NCI-H2081 (cell line): ENCODE measurements at regions not wholly inside any gene's neighbourhood (a gene's known extent, or its start where the extent isn't known, plus 50 kb on each side); places are given as distances from the start of the nearest gene placed in this dataset.

Experiments
- DNase-seq, 2 experiments: peaks; one replicate each; lab custom pipeline; 2025; lab: John Stamatoyannopoulos, UW

DNA sequence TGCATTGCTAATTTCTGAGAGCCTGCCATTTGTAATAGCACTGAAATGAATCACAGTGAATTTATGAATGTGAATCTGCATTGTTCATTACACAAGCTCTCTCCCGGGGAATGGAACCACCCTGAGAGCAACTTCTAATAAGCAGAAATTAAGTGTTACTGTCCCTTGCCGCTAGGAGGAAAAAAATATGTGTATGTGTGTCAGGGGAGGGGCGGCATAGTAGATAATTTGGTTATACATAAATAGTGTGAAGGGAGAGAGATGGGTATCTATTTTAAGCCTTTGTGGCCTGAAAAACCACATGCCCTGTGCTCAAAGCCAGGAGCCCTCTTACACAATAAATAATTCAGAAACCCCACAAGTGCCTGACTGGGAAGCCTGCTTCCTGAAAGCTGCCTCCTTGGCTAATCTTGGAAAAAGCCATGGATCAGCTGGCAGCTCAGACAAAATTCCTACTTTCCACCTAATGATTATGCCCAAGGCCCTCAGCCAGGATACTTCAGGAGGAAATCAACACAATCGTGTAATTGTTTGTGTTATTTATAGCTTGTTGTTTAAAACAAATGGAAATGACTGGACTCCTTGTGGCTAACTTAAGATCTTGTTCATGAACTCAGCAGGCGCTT is 366.2 kb upstream of the KITLG start:
- DNase-seq = no peak

DNA sequence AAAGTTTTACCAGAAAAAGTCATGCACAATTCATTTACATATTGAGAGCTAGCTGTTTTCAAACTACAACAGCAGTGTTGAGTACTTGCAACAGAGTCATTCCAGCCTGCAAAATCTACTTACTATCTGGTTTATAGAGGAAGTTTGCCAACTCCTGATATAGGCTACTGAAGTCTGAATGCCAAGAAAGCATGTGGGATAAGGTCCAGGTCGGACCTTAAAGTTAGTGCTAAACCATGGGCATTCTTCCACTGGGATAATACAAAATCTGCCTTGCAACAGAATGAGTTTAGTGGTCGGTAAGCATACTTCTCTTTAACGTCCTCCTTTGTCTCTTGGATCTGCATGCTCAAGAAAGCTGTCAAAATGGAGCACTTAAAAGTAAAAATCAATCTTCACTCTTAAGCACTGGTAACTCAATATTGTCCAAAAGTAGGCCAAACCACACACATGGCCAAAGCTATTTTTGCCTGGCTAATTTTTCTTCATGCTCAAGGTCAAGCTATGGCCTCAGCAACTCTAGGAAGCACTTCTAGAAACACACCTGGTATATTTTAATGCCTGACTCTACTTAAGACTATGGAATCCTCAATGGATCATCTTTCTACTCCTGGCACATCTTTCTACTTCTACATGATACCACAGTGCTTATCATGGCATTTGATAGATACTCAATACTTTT is 364.9 kb upstream of the KITLG start:
- DNase-seq = no peak

DNA sequence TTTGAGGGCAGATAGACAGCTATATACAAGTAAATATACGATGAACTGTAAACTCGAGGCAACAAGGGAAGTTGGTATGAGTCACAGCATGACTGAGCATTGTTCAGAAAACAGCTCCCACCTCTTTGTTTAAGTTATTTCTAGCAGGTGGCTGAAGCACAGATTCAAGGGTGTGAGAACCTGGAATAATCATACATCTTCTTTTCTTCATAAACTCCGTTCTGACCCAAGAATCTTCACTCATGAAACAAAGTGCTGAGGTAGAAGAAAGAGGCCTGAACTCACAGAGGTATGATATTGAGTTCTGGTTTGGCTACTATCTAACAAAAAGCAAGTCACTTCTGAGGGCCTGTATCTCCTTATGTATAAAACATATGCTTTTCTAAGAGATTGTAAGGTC is 364.1 kb upstream of the KITLG start:
- DNase-seq = no peak

DNA sequence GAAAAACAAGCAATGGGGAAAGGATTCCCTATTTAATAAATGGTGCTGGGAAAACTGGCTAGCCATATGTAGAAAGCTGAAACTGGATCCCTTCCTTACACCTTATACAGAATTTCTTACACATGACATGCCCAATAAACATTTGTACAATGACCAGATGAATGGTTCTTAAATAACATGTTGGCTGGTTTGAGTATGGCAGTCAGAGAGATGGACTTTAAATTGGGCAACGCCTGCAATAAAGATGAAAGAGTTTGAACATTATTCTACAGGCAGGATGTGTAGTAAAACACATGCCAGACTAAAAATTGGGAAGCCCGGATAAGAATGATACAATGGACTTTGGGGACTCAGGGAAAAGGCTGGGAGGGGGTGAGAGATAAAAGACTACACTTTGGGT is 360.6 kb upstream of the KITLG start:
- no peak for DNase-seq

DNA sequence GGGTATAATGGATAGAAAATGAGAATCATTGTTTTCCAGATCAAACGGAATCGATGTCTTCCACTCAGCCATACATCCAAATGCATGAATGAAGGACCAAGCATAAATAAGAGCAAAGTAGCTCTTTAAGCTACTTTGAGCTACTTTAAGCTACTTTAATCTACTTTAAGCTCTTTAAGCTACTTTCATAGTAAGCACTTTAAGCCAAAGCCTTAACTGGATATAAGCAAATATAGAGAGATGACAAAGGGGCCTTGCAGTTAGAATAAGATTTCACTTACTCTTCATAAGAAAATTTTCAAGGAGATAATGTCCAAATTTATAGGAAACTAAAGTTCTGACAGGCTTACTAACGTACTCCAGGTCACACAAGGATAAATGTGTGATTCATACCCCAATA is 355.6 kb upstream of the KITLG start:
- DNase-seq = no peak

DNA sequence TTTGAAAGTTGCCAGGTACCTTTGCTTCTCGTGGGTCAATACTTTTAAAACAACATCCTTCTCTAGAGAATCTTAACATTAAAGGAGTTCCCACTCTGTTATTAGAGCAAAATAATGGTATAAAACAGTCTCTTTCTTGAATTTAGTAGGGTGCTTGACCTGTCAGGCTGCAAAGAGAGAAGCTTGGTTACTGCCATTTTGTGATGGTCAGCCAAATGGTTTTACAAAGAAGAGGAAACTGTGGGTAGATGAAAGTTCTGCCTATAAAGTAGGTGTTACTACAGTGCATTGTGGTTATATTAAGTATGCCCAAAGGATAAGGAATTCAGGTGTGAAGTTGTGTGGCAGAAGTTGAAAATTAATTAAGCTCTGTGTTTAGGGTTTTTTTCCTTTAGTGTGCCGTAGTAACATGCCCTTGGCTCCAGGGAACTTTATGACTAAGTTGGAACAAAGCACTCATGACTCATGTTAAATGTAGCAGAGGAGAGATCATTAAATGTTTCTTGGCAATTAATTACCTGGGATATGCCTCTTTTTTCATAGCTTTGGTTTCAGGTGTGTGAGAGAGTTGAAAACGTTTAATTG is 354.0 kb upstream of the KITLG start:
- no peak for DNase-seq

DNA sequence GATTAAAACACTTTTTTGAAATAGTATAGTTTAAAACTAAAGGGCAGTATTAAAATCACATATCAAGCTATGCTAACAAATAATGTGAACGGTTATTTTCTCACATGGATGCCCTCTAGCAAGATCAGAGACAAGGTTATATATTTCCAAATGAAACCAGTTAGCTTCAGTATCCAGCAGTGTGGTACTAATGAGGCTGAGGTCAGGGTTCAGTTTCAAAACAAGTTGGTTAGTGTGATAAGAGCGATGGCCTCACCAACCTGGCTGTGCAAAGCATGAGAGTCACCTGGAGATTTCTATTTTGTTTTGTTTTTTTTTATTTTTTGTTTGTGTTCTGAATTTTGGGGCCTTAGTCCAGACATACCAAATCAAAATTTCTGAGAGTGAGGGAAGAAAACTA is 352.2 kb upstream of the KITLG start:
- no peak for DNase-seq

DNA sequence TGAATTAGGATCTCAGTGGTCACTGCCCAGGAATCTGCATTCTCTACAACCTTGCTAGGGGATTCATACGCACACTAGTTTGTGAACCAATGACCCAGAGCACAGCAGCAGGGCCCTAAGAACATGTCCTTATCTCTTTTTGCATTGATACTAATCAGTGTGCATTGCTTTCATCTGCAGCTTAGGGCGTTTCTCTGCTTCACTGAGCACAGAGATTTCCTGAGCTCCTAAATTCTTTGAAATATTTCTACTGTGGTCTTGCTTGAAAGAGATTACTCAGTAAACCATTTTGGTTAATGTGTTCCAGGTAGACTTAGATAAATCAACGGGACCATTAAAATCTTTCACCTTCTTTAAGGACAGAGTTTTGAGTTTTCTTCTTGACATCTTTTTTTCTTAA is 351.3 kb upstream of the KITLG start:
- DNase-seq = no peak

DNA sequence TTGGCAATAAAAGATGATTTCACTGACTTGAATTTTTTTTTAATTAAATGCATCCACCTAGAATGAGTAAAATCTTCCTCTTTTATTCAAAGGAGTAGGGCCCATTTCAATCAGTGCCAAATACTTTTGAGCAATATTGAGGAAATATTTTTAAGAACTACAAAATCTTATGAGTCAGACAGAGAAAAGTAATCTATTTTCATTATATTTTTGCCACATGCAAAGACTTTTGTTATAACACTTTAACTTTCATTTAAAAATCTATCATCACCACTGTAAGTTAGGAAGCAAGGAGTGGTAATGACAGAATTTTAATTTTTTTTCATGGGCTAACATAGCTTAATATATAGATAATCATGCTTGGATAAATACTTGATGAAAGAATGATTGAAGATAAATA is 345.2 kb upstream of the KITLG start:
- DNase-seq = no peak

DNA sequence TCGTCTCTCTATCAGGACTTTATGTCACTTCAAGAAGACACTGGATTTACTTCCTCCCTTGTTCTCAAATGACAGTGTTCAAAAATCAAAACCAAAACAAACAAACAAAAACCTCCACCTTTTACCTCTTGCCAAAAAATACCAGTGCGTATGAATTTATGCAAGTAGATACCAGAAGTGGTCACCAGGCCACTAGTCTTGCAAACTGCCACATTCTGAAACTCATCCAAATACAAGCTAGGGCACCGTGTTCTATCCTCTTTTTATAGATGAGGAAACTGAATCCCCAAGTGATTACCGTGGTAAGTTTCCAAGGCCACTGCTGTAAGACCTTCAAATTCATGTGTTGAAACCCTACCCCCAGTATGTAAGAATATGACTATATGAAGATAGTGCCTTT is 343.9 kb upstream of the KITLG start:
- DNase-seq = no peak

DNA sequence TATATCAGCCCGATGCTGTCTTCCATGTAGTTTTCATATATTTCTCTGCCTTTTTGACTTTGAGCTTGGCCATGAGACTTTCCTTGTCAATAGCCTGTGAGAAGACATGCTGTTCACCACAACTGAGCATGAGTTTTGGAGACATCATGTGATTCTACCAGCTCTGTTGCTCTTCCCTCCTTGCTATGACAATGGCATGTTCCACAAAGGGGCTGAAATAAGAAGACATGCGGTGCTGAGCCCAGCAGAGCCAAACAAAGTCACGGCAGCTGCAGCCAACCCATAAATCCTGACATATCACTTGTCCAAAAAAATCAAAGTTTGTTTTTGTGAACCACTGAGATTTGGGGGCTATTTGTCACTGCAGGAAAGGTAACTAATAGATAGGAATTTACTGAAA is 343.4 kb upstream of the KITLG start:
- no peak for DNase-seq

DNA sequence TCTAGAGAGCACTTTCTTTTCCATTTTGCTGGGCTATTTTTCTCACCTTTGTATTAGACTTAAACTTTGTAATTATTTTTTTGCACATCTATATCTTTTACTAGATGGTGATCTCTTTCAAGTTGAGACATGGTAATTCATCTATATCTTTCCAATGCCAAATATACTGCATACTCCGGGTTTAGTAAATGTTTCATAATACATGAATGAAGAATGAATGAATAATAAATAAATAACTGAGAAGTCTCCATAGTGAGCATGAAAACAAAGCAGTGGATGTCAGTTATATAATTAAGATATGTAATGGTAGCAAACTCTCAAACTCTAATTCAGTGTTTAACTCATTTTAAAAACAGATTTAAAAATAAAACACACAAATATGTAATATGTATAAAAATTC is 342.5 kb upstream of the KITLG start:
- DNase-seq = no peak

DNA sequence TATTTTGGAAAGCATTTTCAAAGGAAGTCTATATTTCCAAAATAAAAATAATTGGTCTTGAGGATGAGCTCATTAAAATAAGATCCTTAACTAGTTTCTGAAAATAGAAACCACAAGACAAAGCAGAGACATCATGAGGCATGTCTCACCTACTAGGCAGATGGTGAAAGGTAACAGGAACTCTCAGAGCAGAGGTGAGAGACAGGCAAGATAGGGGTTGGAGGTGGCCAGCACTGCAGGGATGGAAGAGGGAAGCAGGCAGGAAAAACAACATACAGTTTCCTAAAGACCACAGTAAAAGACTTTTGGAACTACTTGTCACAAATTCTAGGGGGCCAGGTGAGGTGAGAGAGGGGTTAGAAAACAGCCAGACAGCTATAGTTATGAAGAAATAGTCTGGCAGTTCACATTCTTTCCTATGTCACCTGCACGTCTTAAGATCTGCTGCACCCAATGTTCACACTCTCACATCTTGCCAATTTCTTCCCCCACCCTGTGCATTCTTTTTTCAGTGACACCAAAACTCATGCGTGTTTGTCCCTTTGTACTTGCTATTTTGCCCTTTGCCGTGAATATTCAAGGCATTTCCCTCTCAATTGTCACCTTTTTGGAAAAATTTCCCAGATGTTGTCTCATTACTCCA is 341.7 kb upstream of the KITLG start:
- no peak for DNase-seq

DNA sequence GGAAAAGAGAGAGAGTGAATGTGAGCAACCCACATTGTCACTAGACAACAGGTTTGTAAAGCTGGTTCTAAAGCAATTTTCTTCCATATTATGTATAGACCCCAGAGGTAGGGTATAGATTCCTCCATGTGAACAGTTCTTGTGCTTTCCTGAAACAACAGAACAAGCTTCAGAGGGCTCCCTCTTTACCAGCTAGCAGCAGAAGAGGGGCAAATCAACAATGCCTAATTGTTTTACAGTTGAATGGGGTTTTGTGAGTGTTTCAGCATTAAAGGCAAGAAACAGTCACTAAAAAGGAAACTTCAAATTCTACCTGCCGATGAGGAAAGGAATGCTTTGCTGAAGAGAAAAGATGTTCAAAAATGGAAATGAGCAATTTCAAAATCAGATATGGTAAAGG is 341.2 kb upstream of the KITLG start:
- DNase-seq = no peak

DNA sequence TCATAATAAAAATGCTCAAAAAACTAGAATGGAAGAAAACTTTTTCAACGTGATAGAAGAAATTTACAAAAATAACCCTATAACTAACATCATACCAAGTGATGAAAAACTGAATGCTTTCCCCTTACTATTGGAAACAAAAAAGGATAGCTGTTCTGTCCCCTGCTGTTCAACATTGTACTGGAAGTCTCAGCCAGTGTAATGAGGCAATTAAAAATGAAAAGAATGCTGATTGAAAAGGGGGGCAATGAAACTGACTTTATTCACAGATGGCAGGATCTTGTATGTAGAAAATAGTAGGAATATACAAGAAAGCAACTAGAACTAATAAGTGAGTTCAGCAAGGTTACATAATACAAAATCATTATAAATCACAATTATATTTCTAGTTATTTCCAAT is 337.9 kb upstream of the KITLG start:
- DNase-seq = no peak

DNA sequence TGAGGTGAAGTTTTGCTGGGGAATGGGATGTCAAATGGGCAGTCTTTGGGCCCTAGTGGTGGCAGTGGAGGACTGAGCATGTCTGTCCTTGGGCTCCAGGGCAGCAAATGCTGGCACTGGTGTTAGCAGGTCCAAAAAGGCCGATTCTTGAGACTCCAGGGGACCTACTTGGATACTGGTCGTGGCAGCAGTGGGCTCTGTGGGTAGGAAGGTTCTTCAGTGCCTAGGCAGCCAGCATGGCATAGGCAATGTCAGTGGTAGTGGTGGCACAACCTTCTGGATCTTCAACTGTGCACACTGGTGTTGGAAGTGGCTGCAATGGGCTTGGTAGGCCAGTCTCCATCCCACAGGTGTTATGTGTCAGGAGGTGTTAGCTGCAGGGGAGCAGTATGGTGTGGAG is 334.7 kb upstream of the KITLG start:
- no peak for DNase-seq

DNA sequence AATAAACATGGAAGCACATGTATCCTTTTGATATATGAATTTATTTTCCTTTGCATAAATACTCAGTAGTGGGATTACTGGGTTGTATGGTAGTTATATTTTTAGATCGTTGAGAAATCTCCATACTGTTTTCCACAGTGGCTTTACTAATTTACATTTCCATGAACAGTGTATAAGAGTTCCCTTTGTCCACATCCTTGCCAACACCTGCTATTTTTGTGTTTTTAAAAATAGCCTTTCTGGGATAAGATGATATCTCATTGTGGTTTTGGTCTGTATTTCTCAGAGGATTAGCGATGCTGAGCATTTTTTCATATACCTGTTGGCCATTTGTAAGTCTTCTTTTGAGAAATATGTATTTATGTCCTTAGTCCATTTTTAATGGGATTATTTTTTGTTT is 329.2 kb upstream of the KITLG start:
- no peak for DNase-seq

DNA sequence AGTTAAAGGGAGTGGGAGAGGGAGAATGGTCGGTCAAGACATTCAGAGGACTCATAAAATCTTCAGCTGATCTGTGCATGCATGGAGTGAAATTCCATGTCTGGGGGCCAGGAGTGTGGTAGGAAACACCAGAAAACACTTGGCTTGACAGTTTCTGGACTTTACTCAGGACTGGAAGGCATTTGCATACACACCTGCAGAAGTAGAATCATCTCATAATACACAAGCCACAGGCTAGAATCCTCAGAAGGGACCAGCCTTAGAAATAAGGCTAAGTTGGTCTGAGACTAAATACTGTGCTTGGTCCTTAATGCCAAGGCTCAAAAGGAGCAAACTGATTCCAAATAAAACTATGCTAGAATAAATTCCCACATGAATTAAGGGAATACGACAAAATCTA is 328.1 kb upstream of the KITLG start:
- DNase-seq = no peak

DNA sequence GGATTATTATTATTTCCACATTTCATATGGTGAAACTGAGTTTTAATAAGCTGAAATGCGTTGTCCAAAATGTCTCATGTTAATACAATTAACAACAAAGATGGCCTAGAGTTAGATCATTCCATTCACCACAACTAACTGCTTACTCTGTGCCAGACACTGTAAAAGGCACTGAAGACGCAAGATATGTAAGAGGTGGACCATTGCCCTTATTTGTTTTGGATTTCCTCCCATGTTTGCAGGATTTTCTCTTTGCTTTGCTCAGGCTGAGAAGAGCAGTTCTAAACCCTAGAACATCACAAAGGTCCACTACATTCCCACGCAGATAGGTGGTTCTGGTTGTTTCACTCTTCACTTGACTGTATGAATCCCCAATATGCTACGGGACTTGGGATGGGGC is 324.4 kb upstream of the KITLG start:
- no peak for DNase-seq

DNA sequence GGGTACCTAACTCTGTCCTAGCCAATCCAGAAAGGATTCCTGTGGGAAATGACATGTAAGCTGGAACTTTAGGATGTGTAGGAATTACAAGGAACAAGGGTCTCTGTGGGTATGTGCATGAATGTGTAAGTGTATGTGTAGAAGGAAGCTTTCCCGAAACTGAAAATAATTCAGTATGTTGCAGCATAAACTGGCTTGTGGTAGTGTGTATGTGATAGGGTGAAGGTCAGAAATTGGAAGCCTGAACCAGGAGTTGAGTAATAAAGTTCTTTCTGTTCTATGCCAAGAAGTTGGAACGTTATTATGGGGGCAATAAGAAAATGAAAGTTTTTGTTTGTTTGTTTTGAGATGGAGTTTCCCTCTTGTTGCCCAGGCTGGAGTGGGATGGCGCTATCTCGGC is 323.1 kb upstream of the KITLG start:
- no peak for DNase-seq

DNA sequence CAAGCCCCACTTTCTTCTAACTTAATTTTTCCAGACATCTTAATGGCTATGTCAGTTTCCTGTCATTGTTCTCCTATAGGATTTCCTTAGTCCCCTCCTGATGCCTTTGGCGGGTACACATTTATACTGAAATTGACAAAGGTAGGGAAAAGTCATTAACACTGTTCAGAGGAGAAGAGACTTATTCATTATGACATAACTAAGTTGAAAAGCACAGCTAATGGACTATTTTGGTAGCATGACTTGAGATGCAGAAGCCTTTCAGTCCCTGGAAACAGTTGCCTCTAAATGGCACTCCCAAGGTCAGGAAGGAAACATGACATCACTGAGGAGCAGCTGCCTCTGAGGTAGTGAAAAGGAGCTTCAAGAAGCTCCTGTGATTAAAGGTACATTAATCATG is 317.5 kb upstream of the KITLG start:
- no peak for DNase-seq

DNA sequence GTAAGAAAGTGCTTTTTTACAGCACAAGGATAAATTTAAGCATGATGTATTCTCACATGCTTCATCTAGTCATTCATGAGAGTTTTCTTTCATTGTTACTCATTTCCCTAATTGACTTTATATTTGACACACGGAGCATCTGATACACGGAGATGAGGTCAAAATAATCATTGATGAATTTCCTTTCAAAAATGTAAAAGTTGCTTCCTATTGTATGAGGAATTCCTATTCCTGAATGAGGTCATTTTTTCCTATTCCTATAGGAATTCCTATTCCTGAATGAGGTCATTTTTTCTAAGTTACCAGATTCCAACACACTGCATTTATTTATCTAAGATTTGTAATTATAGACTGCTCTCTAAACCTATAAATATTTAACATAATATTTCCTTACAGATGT is 316.7 kb upstream of the KITLG start:
- no peak for DNase-seq

DNA sequence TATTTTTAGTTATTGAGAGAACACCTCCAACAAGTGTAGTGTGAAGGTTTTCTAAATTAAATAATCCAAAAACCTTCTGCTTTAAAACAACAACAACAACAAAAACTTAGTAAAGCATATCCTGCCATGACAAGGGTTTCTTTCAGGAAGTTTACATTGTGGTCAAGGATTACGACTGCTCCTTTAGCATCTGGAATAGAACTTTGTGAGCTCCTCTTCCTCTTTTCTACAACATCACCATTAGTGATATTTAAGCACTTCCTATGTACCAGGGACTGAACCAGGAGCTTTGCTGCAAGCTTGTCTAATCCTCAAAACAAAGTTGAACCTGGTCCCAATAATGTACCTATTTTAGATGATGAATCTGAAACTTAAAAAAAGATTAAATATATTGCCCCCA is 315.4 kb upstream of the KITLG start:
- no peak for DNase-seq

DNA sequence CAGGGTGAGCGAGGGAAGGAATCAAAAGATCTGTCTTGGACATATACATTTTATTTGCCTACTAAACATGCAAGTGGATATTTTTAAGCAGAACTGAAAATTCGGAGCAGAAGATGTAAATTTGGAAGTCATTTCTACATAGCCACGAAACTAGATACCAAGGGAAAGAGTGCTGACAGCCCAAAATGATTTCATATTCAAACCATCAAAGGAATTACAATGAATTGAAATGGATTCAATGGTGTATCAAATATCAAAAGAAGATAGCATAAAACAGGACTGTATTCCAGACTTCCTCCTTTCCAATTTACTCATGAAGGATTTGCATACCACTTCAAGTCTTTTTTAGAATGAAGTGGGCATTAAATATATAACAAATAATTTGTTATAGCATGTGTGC is 313.5 kb upstream of the KITLG start:
- no peak for DNase-seq
